HuH-7 (cell line): ENCODE measurements at regions not wholly inside any gene's neighbourhood (a gene's known extent, or its start where the extent isn't known, plus 50 kb on each side); places are given as distances from the start of the nearest gene placed in this dataset.
"Not testable (repeated sequence)": the region's sequence is repeated elsewhere in the genome, so short reads cannot be mapped to it uniquely, and the experiment has no call there.

Source experiments
- DNase-seq: peaks from one replicate; pipeline ENCODE4 v3.0.0; 2011; ENCODE audit warnings: low spot score

GRCh38 chr9:97773723-97774122, 76.6 kb upstream of the XPA start:
- DNase-seq, result no peak

GRCh38 chr9:97774673-97775072, 77.5 kb upstream of the XPA start:
- DNase-seq, result no peak

- DNase-seq, result not testable (repeated sequence)
Observed at GRCh38 chr9:97778740-97779139, 74.3 kb upstream of the FOXE1 start.

GRCh38 chr9:97779608-97780007, 73.4 kb upstream of the FOXE1 start:
- no peak for DNase-seq

- DNase-seq, result no peak
Observed at GRCh38 chr9:97781902-97782301, 71.1 kb upstream of the FOXE1 start.

GRCh38 chr9:97786341-97786740, 66.7 kb upstream of the FOXE1 start:
- DNase-seq, result no peak

GRCh38 chr9:97787551-97787950, 65.5 kb upstream of the FOXE1 start:
- DNase-seq, result no peak

GRCh38 chr9:97788763-97789663, 64.0 kb upstream of the FOXE1 start:
- DNase-seq, result no peak

GRCh38 chr9:97790542-97790941, 62.5 kb upstream of the FOXE1 start:
- DNase-seq, result no peak

- no peak for DNase-seq
Observed at GRCh38 chr9:97791542-97791941, 61.5 kb upstream of the FOXE1 start.

- no peak for DNase-seq
Observed at GRCh38 chr9:97793067-97793466, 60.0 kb upstream of the FOXE1 start.

GRCh38 chr9:97794666-97795065, 58.4 kb upstream of the FOXE1 start:
- DNase-seq, result no peak

- DNase-seq, result not testable (repeated sequence)
Observed at GRCh38 chr9:97796176-97796575, 56.9 kb upstream of the FOXE1 start.

GRCh38 chr9:97801180-97801579, 51.8 kb upstream of the FOXE1 start:
- DNase-seq, result no peak

GRCh38 chr9:97802276-97802675, 50.8 kb upstream of the FOXE1 start:
- no peak for DNase-seq

GRCh38 chr9:97803167-97804058, 49.6 kb upstream of the FOXE1 start:
- DNase-seq, result peak; percentile 88
